IPS-NIHi11 (cell line): ENCODE measurements at regions not wholly inside any gene's neighbourhood (a gene's known extent, or its start where the extent isn't known, plus 50 kb on each side); places are given as distances from the start of the nearest gene placed in this dataset.

ENCODE experiments used
- DNase-seq: peaks from one replicate; pipeline ENCODE4 v3.0.0; 2012; ENCODE audit warnings: mixed read lengths, low spot score

DNA sequence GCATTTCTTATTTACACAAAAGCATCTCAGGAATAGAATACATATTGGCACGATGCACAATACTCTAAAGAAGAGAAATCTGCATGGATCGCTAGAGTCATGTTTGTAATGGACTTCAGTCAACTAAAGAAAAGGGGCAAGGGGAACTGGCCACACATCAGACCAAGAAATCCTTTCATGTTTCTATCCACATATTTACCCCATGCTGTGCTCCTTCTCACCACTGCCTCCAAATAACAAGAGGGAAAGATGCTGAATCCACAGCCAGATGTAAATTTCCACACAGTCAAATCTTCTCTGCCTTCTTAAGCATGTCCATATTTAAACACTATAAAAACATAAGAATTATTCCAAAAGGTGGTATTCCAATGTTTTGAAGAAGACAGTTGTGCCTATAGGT, 67.6 kb downstream of the COX18 start:
- DNase-seq: no peak

GRCh38 chr4:72997409-72997808, 72.1 kb downstream of the COX18 start:
- no peak for DNase-seq

DNA sequence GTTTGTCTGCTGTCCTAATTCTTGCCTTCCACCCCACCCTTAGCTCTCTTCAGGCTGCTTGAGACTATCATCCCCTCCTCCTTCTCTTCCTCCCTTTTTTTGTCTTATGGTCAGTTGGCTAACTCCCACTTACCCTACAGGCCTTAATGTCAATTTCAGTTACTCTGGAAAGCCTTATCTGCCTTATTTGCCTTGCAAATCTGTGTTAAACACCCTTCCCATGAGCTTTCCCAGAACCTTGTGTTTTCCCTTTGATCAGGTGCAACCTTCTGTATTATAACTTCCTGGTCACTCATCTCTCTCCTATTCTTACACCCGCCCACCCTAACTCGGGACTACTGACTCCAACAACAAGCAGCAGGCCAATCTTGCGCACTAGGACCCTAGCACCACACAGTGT, 74.8 kb downstream of the COX18 start:
- DNase-seq: no peak

- DNase-seq: no peak
Observed at GRCh38 chr4:72993876-72994275, 75.6 kb downstream of the COX18 start.

GRCh38 chr4:72991873-72992272, 77.6 kb downstream of the COX18 start:
- no peak for DNase-seq

GRCh38 chr4:72987741-72988729, 81.5 kb downstream of the COX18 start:
- DNase-seq: no peak

GRCh38 chr4:72984351-72984750, 85.2 kb downstream of the COX18 start:
- DNase-seq: no peak

GRCh38 chr4:72983709-72984108, 85.8 kb downstream of the COX18 start:
- no peak for DNase-seq

- no peak for DNase-seq
Observed at GRCh38 chr4:72977936-72978485, 91.5 kb downstream of the COX18 start.

- no peak for DNase-seq
Observed at GRCh38 chr4:72975488-72975784, 94.1 kb downstream of the COX18 start.

DNA sequence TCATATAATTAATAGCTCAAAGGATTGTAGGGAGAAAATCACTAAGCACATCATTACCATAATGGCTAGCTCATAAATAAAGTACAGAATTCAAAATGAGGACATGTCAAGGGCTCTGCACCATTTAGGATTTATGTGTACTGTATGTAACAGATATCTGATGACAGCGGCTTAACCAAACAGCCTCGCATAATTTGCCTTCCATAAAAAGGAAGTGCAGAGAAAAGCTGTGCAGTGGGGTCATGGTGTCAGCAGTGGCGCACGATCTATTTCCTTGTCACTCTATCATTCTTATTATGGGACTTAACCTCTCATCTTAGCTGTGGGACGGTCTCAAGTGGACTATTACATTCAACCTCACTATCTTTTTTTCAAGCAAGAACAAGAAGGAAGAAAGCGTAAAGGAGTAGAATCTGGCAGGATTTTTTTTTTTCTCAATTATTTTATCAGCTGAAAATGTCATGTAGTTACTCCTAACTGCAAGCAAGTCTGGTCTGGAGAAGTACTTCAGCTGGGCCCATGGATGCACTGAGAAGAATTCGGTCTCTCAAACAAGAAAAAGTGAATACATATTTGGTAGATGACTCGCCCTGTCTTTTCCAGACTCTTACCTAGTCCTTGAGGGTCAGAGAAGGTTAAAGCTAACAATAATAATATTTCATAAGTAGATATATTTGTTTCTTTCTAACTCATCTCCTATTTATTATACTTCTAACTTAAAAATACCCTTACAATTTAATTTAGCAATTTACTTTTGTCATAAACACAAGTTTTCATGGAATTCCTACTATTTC, 94.6 kb downstream of the COX18 start:
- DNase-seq: no peak

- DNase-seq: no peak
Observed at GRCh38 chr4:72971572-72971971, 97.9 kb downstream of the COX18 start.

DNA sequence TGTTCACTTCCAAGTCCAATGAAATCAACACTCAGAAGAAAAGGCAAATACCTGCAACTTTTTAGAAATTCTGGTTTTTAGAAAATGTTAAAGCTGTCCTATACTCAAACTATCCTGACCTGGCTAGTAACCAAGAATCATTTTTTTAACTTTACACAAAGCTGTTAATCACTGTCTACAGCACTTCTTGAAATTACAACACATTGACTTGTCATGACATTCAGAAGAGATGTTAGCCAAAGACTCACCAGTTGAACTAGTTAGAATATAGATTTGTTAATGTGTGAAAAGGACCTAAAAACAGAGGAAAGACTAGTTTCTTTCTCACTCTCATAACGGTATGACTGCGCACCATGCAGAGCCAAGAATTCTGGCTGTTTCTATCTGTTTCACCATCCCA, 98.8 kb downstream of the COX18 start:
- no peak for DNase-seq

DNA sequence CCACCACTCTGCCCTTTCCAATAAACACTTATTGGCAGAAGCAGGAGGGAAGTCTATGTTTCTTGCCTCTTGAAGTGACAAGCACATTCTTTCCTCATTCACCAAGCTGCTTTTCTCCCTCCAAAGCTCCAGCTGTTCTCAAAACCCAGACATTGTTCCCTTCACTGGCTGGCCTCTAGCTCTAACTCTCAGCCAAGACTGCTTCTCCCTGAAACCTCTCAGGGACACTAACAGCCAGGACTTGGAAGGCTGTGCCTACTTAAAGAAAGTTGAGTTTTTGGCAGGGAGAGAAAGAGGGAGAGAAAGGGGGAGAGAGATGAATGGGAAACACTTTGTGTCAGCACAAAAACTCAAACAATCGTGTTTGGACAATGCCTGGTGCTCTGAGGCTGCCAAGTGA, 99.5 kb downstream of the COX18 start:
- DNase-seq: no peak

DNA sequence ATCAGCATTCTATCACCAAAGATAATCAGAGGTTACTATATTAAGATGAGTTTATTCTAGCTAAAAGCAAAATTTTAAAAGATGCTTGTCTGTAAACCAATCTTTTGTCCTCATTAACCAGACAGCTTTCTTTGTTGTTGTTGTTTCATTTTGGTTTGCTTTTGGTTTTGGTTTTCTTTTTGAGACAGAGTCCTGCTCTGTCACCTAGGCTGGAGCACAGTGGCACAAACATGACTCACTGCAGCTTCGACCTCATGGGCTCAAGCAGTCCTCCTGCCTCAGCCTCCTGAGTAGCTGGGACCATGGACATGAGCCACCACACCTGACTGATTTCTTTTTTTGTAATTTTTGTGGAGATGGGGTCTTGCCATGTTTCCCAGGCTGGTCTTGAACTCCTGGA, 102.9 kb downstream of the COX18 start:
- no peak for DNase-seq

DNA sequence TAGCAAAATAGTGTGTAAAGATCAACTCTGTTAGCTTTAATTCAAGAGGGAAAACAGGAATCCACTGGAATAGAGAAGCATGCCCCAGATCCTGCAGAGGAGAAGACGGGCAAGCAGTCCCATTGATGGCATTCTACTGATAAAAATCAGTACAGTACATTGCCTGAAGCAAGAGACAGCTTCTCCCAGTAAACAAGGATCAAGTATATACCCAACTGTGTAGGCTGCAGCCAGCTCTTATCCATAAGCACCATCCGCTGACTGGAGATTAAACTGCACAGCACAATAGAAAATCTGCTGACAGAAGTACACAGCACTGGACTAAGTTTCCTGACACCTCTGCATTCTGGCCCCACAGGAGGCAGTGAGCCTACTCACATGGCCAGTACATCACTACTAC, 110.1 kb downstream of the COX18 start:
- no peak for DNase-seq

- DNase-seq: no peak
Observed at GRCh38 chr4:72954811-72955210, 114.7 kb downstream of the COX18 start.

DNA sequence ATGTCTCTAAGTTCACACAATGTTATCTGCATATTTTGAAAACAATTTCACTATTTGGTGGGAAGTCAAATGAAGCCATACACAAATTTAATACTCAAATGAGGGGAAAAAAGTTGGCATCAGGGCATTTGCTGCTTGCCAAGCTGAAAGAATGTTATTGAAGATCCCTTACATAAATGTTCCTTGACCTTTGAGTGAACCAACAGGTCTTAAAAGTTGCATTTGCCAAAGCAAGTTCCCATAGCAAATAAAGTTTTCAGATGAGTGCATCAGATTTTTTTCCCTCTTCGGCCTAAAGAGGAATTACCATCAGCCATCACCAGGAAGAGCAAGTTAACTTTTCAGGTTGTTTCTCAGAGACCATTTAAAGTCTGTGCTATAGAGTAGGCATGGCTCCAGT, 115.9 kb downstream of the COX18 start:
- DNase-seq: no peak

GRCh38 chr4:72951628-72952027, 117.9 kb downstream of the COX18 start:
- no peak for DNase-seq

DNA sequence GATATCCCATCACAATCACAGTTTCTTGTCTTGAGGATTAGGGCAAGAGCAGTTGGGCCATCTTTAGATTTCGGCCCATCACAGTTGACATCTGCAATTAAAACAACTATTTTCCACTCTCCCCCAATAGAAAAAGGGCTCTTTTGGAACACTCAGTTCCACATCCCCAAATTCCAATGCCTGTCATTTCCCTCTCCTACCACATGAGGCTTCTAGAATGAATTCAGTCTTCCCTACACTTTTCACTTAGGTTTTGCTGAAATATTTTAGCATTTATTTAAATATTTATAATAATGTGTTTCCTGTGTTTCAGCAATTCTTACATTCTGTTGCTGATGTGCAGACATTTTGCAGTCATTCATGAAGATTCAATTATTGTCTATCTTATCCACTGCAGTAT, 118.4 kb downstream of the COX18 start:
- no peak for DNase-seq

DNA sequence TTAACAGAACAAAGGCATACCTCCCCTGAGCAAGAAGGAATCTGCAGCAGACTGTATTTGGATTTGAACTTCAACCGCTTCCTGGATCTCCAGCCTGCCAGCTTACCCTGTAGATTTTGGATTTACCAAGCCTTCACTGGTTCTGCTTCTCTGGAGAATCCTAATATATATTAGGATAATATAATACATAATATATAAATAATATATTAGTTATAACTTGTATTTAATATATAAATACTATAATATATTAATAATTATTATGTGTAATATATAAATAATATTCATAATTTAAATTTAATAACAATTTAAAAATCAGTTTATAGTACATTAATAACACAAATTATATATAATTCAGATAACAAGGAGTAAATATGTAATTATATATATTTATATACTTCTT, 121.4 kb downstream of the COX18 start:
- no peak for DNase-seq

- DNase-seq: no peak
Observed at GRCh38 chr4:72945719-72946336, 123.7 kb downstream of the COX18 start.

GRCh38 chr4:72942565-72942964, 127.0 kb downstream of the COX18 start:
- DNase-seq: no peak
